GM23338 (cell line): ENCODE measurements at regions not wholly inside any gene's neighbourhood (a gene's known extent, or its start where the extent isn't known, plus 50 kb on each side); places are given as distances from the start of the nearest gene placed in this dataset.

Source experiments
- ATAC-seq: fragments of 200-7000 bp; cut with Tn5 transposase; 3 replicates; pipeline ENCODE4 v1.9.1; 2020
- DNase-seq: peaks from one replicate; pipeline ENCODE4 v3.0.0-alpha.2; 2015; ENCODE audit warnings: low spot score
- H2AFZ ChIP-seq: fragments of 200-600 bp; sonication (generic); 2 replicates; pipeline ENCODE4 v1.8.0; 2016; ENCODE audit warnings: antibody characterized with exemption, mild to moderate bottlenecking, moderate library complexity
- H3F3A ChIP-seq: fragments of 200-600 bp; sonication (generic); replicated peaks from 2 replicates; pipeline ENCODE4 v1.8.0; 2017; ENCODE audit warnings: antibody characterized with exemption, mixed run types, low read depth
- H3K27ac ChIP-seq: fragments of 200-600 bp; sonication (generic); 2 replicates; pipeline ENCODE4 v1.6.1; 2016; ENCODE audit warnings: low read depth
- H3K27me3 ChIP-seq: fragments of 200-600 bp; sonication (generic); 2 replicates; pipeline ENCODE4 v1.8.0; 2016; ENCODE audit warnings: mild to moderate bottlenecking, mixed run types, moderate library complexity; ENCODE audit not compliant: insufficient read depth
- H3K36me3 ChIP-seq: fragments of 200-600 bp; sonication (generic); 2 replicates; pipeline ENCODE4 v1.8.0; 2016; ENCODE audit warnings: mild to moderate bottlenecking; ENCODE audit not compliant: insufficient read depth
- H3K4me1 ChIP-seq: fragments of 200-600 bp; sonication (generic); 2 replicates; pipeline ENCODE4 v1.8.0; 2016; ENCODE audit warnings: mild to moderate bottlenecking, moderate library complexity; ENCODE audit not compliant: insufficient read depth
- H3K4me2 ChIP-seq: fragments of 200-600 bp; sonication (generic); 2 replicates; pipeline ENCODE4 v1.7.1; 2017; ENCODE audit warnings: mixed run types
- H3K4me3 ChIP-seq: fragments of 200-600 bp; sonication (generic); 2 replicates; pipeline ENCODE4 v1.6.1; 2016; ENCODE audit warnings: mixed run types
- H3K79me2 ChIP-seq: fragments of 200-600 bp; sonication (generic); replicated peaks from 2 replicates; pipeline ENCODE4 v1.8.0; 2017; ENCODE audit warnings: mild to moderate bottlenecking; ENCODE audit not compliant: insufficient read depth
- H3K9me2 ChIP-seq: fragments of 200-600 bp; sonication (generic); 2 replicates; pipeline ENCODE4 v1.8.0; 2017; ENCODE audit not compliant: insufficient read depth
- H4K20me1 ChIP-seq: fragments of 200-600 bp; sonication (generic); replicated peaks from 2 replicates; pipeline ENCODE4 v1.8.0; 2017; ENCODE audit warnings: mild to moderate bottlenecking; ENCODE audit not compliant: insufficient read depth
- H3K27ac Mint-ChIP-seq: 2 replicates; pipeline ENCODE4 v1.8.0; 2020; ENCODE audit warnings: inconsistent platforms, mild to moderate bottlenecking, moderate library complexity, mixed read lengths
- H3K27me3 Mint-ChIP-seq: 3 replicates; pipeline ENCODE4 v1.8.0; 2022; ENCODE audit warnings: low read depth, mild to moderate bottlenecking, moderate library complexity, mixed read lengths, inconsistent platforms; ENCODE audit not compliant: insufficient read depth, poor library complexity
- H3K36me3 Mint-ChIP-seq: 3 replicates; pipeline ENCODE4 v1.8.0; 2021; ENCODE audit warnings: low read depth, mild to moderate bottlenecking, inconsistent platforms, moderate library complexity, mixed read lengths
- H3K4me1 Mint-ChIP-seq: 3 replicates; pipeline ENCODE4 v1.8.0; 2020; ENCODE audit warnings: mild to moderate bottlenecking, inconsistent platforms, mixed read lengths
- H3K4me3 Mint-ChIP-seq: 3 replicates; pipeline ENCODE4 v1.8.0; 2021; ENCODE audit warnings: moderate library complexity, mild to moderate bottlenecking, inconsistent platforms, mixed read lengths
- H3K9me3 Mint-ChIP-seq: 3 replicates; pipeline ENCODE4 v1.8.0; 2020; ENCODE audit warnings: moderate library complexity, mild to moderate bottlenecking, inconsistent platforms, mixed read lengths
- CREB1 ChIP-seq: fragments of 250-450 bp; sonication (Bioruptor Pico); IDR thresholded peaks from 2 replicates; pipeline ENCODE4 v1.5.0; 2020; ENCODE audit warnings: low read depth, mild to moderate bottlenecking, moderate library complexity
- EZH2 ChIP-seq: fragments of 200-600 bp; sonication (generic); IDR thresholded peaks from one replicate; pipeline ENCODE4 v1.8.0; 2017; ENCODE audit warnings: antibody characterized with exemption, mild to moderate bottlenecking, low read depth; ENCODE audit not compliant: unreplicated experiment
- EZH2phosphoT487 ChIP-seq: fragments of 200-600 bp; sonication (generic); IDR thresholded peaks from one replicate; pipeline ENCODE4 v1.8.1; 2018; ENCODE audit warnings: antibody characterized with exemption; ENCODE audit not compliant: unreplicated experiment
- JUNB ChIP-seq: IDR thresholded peaks from one replicate; pipeline ENCODE4 v1.6.1; 2016; ENCODE audit warnings: antibody characterized with exemption; ENCODE audit not compliant: unreplicated experiment
- NANOG ChIP-seq: IDR thresholded peaks from 2 replicates; pipeline ENCODE4 v1.6.1; 2016; ENCODE audit warnings: antibody characterized with exemption, borderline replicate concordance
- POLR2AphosphoS5 ChIP-seq: IDR thresholded peaks from 2 replicates; pipeline ENCODE4 v1.6.1; 2016; ENCODE audit warnings: antibody characterized with exemption, low read depth
- REST ChIP-seq: IDR thresholded peaks from one replicate; pipeline ENCODE4 v1.6.1; 2018; ENCODE audit warnings: antibody characterized with exemption; ENCODE audit not compliant: unreplicated experiment
- STAT1 ChIP-seq: IDR thresholded peaks from one replicate; pipeline ENCODE4 v1.6.1; 2016; ENCODE audit warnings: antibody characterized with exemption; ENCODE audit not compliant: unreplicated experiment
- ZNF114 ChIP-seq: fragments of 250-450 bp; sonication (Bioruptor Pico); IDR thresholded peaks from 2 replicates; pipeline ENCODE4 v1.5.0; 2020; ENCODE audit warnings: mild to moderate bottlenecking, moderate library complexity
- ZNF331 ChIP-seq: fragments of 250-450 bp; sonication (Bioruptor Pico); IDR thresholded peaks from 2 replicates; pipeline ENCODE4 v1.5.0; 2020; ENCODE audit warnings: low read depth, mild to moderate bottlenecking, moderate library complexity
- ZNF462 ChIP-seq: fragments of 250-450 bp; sonication (Bioruptor Pico); IDR thresholded peaks from 2 replicates; pipeline ENCODE4 v1.5.0; 2020; ENCODE audit warnings: mild to moderate bottlenecking, moderate library complexity
- TF ChIP-seq, protein P1 (sequence below), 2 experiments: fragments of 200-600 bp in 1 of 2; sonication (generic) in 1 of 2; conservative IDR thresholded peaks; 2 replicates each; pipeline versions ENCODE4 v1.5.1 to v1.6.1; 2016 to 2017; ENCODE audit warnings: antibody characterized with exemption in 2 of 2, low read depth in 2 of 2, mild to moderate bottlenecking in 2 of 2, moderate library complexity in 1 of 2
- TF ChIP-seq, protein P2 (sequence below): IDR thresholded peaks from 2 replicates; pipeline ENCODE4 v1.6.1; 2016; ENCODE audit warnings: antibody characterized with exemption

DNA sequence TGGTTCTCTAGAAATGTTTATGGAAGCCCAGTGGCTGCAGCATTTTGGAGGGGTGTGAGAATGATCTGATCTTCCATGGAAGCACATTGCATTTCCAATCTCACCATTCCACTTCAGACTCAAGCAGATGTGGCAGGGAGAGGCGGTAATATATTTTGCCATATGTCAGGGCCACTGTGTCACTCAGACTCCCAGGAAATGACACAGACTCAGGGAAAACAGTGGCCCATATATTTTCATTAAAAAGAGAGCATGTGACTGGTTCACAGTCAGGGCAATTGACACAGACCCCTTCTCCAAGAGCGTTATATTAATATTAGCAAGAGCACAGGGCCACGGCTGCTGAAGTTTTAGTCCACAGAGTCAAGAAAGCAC, 149.3 kb upstream of the NRP1 start:
- no peak for DNase-seq
- H3K27me3 Mint-ChIP-seq = peaks cover 16% of the 10 kb centered on the region
- Histone ChIP-seq H3K4me1 (peaks cover 27% of the 10 kb centered on the region), H3K27ac (no peak overlapping the region), H3K27me3 (no peaks in the 10 kb centered on the region), H3K9me2 (peaks cover 10% of the 10 kb centered on the region; the same call in 1 of the 2 replicates), H3K4me3 (no peak overlapping the region), H3K4me2 (0 out of 2 replicates have a peak overlapping the region, but pooled peaks have one; percentile 0), H3K79me2 (no peaks in the 10 kb centered on the region), H3K36me3 (no peaks in the 10 kb centered on the region), H2AFZ (peak overlapping the region; percentile 4; the same call in 1 of the 2 replicates), H4K20me1 (no peaks in the 10 kb centered on the region), H3F3A (no peaks in the 10 kb centered on the region)
- no peak overlapping the region for H3K4me3 Mint-ChIP-seq
- peaks cover 38% of the 10 kb centered on the region for H3K4me1 Mint-ChIP-seq
- no peak for TF ChIP-seq EZH2phosphoT487
- no peak for TF ChIP-seq REST
- TF ChIP-seq ZNF331 (CRISPR knock-in tag) = no peak
- TF ChIP-seq POLR2AphosphoS5 = no peak
- no peak for TF ChIP-seq NANOG
- no peak for TF ChIP-seq ZNF462
- no peak for TF ChIP-seq CREB1 (CRISPR knock-in tag)
- no peak for TF ChIP-seq JUNB
- TF ChIP-seq, protein P1, sequence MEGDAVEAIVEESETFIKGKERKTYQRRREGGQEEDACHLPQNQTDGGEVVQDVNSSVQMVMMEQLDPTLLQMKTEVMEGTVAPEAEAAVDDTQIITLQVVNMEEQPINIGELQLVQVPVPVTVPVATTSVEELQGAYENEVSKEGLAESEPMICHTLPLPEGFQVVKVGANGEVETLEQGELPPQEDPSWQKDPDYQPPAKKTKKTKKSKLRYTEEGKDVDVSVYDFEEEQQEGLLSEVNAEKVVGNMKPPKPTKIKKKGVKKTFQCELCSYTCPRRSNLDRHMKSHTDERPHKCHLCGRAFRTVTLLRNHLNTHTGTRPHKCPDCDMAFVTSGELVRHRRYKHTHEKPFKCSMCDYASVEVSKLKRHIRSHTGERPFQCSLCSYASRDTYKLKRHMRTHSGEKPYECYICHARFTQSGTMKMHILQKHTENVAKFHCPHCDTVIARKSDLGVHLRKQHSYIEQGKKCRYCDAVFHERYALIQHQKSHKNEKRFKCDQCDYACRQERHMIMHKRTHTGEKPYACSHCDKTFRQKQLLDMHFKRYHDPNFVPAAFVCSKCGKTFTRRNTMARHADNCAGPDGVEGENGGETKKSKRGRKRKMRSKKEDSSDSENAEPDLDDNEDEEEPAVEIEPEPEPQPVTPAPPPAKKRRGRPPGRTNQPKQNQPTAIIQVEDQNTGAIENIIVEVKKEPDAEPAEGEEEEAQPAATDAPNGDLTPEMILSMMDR (conservative IDR thresholded peaks at IDR 0.05; ENCODE audit: low read depth in 2 of 2) = no peak
- no peak for TF ChIP-seq ZNF114
- no peak for TF ChIP-seq STAT1
- TF ChIP-seq EZH2 = no peak
- TF ChIP-seq, protein P2, sequence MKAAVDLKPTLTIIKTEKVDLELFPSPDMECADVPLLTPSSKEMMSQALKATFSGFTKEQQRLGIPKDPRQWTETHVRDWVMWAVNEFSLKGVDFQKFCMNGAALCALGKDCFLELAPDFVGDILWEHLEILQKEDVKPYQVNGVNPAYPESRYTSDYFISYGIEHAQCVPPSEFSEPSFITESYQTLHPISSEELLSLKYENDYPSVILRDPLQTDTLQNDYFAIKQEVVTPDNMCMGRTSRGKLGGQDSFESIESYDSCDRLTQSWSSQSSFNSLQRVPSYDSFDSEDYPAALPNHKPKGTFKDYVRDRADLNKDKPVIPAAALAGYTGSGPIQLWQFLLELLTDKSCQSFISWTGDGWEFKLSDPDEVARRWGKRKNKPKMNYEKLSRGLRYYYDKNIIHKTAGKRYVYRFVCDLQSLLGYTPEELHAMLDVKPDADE = no peak
- H3K9me3 Mint-ChIP-seq = peaks cover 27% of the 10 kb centered on the region
- peak overlapping the region; percentile 65 for H3K27ac Mint-ChIP-seq
- no peak for ATAC-seq
- H3K36me3 Mint-ChIP-seq = peaks cover 19% of the 10 kb centered on the region
